ENCODE measurements at regions not wholly inside any gene's neighbourhood (a gene's known extent, or its start where the extent isn't known, plus 50 kb on each side); places are given as distances from the start of the nearest gene placed in this dataset.

DNA sequence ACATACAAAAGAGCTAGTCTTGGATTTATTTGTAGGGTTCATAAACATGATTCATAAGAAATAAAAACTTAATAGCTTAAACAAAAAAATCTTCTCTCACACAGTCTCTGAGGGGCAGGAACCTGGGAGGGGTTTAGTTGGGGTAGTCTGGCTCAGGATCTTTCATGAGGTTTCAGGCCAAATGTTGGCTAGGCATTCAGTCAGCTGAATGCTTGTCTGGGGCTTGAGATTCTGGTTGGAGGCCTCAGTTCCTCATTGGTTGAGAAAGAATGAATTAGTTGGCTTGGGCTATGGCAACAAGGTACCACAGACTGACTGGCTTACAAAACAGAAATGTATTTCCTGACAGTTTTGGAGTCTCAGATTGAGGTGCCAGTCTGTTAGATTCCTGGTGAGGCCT is 74.3 kb downstream of the ANKRD7 start:
- no peak for DNase-seq

DNA sequence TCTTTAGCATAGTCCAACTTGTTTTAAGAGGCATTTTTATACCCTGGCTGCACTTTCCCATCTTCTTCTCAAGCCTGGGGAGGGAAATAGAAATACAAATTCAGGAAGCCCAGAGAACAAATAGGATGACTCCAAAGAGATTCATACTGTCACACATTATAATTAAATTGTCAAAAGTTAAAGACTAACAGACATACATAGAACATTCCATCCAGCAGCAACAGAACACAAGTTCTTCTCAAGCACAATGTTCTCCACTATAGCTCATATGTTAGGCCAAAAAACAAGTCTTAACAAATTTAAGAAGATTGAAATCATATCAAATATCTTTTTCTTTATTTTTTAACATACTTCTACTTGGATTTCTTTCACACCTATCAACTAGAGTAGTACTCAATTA is 75.7 kb downstream of the ANKRD7 start:
- DNase-seq: no peak

DNA sequence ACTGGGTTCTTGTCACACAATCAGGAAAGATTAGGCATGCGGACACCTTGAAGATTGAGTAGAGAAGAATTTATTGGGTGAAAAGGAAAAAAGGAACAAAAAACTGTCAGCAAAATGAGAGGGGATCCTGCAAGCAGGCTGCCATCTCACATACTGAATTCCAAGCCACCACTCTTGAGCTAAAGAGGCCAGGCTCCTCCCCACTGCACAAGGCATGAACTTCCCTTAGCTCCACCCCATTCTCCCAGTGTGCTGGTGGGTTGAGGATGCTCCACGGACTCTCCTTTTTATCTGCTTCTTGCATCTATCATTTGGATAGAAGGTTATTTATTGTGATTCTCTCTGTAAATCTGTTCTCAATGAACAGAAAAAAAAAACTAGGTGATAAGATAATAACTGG is 79.6 kb downstream of the ANKRD7 start:
- DNase-seq: no peak

DNA sequence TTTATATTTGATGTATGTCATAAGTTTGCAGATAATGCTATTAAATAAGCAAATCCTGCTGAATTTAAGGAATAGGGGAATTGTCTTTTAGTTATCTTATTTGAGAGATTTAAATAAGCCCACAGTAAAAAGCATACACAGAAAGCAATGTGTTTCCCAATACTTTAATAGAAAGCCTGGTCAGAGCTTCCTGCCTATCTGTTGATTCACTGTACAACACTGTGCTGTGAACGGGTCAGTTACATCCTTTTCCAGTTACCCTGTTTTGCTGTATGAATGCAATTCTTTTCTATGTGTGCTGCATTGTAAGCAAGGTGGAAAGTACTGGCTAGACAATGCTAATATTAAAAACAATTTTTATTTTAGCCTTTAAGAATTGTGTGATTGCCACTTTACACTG is 81.2 kb downstream of the ANKRD7 start:
- DNase-seq: peak; percentile 10 to 20

DNA sequence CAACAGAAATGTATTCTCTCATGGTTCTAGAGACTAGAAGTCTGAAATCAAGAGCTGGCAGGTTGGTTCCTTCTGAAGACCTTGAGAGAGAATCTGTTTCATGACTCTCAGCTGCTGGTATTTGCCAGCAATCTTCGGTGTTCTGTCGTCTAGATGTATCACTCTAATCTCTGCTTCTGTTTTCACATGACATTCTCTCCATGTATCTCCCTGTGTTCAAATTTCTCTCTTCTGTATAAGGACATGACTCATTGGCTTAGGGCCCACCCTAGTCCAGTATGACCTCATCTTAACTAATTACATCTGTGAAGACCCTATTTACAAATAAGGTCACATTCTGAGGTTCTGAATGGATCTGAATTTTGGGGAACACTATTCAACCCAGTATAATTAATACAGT is 82.3 kb downstream of the ANKRD7 start:
- no peak for DNase-seq

DNA sequence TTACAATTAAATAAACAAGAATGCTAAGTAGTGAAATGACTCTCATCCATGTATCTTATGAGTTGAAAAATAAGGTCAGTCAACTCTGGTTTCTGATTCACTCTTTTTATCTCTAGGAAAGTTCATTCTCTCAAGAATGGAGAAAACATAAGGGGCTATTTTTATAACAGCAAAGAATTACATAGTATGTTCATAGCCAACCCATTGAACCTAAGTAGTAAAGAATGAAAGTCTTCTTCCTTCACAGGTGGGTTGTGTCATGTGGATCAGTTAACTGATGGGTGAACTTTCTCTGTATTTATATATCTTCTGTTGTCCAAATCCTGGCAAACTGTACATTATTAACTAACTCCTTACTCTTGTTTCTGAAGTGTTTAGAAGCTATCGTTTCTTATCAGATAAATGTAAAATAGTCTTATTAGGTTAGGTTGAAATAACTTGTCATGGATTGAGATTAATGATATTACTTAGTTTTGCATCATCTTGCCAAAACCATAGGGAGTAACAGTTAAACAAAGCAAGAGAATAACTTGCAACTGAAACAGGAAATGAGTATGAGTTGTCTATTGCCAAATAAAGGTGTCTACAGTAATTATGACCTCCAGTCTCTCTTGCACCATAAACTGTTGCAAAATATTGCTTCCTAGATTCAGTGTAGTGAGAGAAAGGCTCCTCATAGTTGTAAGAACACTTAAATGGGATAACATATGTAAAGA is 86.8 kb downstream of the ANKRD7 start:
- DNase-seq: peak; percentile 87 to 92

DNA sequence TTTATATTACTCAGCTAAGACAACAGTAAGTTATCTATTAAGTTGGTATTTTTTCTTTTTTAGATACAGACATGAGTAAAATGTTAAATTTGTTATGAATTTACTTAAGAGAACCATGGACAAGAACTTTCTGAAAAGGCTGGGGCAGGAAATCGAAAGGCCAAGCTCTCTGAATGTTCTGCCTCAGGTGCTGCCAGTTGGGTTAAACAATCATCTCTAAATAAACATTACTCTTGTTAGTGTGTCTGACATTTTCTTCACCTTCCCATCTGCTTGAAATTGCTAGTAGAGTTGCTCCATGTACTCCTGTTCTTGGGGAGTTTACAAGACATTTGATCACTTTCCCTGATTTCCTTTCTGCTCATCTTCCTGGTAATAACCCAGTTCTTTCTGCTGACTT is 87.5 kb downstream of the ANKRD7 start:
- no peak for DNase-seq

DNA sequence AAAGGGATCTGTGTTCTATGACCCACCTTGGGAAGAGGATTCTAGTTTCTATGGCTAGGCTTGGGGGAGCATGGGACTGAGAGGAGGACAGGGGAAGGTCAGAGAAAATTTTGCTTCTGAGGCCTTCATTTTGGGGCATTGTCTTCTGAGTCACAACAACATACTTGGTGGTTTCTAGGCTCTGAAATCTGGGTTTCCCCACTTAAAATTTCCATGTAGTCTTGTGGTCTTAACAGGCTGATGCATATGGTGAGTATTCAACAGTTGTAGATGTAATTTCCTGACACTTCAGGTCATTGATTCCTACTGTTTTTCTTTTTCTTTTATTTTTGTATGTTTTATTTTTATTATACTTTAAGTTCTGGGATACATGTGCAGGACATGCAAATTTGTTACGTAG is 88.5 kb downstream of the ANKRD7 start:
- DNase-seq: no peak

DNA sequence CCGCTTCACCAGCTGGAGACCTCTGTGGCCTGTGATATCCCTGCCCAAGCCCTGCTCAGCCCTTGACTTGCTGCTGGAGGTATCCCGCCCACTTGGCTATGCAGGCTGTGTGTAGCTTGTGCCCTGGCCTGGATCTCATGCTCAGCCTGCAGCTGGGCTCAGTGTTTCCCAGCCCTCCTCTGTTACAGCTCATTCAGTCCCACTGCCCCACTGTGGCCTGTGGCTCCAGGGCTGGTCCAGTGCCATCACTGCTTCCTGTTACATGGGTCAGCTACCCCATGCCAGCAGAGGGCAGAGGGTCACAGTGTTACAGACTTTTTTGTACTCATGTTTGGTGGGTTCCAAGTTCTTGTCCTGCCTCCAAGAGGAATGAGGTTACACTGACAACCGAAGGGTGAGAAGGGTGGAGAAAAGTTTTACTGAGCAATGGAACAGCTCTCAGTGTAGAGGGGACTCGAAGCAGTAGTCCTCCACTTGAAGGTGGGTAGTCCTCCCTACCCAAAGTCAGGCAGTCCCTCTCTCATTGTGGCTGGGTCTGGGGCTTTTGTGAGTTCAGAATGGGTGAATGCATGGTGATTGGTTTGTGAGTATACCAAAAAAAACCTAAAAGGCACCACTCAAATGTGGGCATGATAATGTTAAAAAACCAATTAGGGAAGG is 100.4 kb downstream of the ANKRD7 start:
- DNase-seq: no peak

DNA sequence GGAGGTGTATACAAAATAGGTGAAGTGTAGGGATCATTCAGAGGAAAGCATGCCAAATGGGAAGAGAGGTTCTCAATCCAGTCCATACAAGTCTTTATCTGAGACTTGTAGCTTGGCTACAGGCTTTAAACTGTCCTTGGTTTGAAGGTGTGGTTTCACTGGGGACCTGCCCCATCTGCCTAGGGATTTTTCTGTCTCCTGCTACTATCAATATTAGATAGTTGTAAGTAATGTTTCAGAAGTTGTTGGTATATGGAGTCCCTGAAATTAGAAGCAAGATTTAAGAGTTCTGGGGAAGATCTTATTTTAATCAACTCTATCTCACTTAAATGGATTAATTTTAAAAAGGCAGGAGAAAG is 100.9 kb downstream of the ANKRD7 start:
- DNase-seq: no peak

DNA sequence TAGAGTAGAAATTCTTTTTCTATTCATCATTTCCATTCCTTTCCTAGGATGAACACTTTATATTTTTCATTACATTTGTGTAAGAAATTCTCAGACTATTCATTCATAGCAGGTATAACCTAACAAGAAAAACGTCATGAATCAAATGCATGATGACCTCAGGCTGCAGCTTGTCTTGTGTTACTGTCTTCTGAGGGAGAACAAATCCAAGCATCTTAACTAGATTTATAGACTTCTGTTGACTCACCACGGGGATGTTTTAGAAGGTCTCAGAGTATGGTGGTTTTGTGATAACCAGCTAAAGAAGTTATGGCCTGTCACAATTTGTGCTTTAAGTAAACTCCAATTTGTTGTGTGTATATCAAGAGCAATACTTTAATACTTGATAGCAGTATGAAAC is 102.7 kb downstream of the ANKRD7 start:
- no peak for DNase-seq

DNA sequence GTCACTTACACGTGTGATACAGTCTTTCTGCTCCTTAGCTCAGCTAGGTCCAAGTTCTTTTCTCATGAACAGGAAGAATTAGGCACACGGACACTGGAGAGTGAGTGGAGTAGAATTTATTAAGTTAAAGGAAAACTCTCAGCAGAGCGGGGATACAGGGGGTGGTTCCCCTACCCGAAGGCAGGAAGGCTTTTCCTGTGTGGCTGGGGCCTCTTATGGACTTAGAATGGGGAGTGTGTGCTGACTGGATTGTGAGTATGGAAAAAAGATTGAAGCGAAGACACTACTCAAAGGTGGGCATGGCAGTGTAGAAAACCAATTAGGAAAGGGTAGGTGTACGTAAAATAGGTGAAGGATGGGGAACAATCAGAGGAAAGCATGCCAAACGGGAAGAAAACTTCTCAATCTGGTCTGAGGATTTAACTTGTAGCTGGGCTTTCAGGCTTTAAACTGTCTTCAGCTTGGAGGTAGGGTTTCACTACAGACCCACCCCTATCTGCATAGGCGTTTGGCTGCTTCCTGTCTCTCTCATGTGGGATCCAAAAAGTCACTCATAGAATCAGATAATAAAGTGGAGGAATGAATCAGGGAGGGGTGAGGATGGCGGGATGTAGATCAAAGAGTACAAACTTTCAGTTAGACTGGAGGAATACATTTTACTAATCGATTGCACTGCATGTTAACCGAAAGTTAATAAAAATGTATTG is 104.2 kb downstream of the ANKRD7 start:
- DNase-seq: no peak

DNA sequence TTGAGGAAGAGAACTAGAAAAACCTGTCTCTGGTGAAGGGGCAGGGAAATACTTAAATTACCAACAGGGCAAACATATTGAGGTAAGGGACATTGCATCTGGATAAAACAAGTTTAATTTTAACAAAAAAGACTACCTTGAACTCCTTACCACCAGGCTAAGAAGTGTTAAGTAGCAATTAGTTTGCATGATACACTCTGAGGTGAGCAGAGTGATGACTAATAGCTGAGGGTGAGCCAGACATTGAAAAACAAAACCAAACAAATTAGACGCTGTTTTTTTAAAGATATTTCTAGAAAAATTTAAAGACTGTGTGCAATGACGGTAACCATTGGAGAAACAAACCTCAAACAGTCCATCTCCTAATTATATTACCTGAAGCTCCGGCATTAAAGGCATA is 105.9 kb downstream of the ANKRD7 start:
- DNase-seq: no peak

DNA sequence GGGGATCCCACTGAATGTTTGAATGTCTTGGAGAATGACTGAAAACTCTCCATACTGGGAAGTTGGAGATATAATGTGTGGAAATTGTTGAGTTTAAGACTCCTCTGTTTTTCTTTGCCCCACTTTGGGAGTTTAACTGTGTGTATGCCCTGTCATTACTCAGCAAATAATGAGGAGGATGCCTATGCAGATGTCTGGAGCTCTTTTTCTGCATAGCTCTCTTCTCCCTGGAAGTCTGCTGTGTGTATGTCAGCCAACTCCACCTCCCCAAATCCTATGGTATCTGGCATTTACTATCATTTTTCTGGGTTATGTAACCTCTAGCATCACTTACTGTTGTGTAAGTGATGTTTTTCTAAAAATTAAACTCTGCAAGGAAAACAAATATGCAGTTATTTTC is 122.2 kb downstream of the ANKRD7 start:
- no peak for DNase-seq

DNA sequence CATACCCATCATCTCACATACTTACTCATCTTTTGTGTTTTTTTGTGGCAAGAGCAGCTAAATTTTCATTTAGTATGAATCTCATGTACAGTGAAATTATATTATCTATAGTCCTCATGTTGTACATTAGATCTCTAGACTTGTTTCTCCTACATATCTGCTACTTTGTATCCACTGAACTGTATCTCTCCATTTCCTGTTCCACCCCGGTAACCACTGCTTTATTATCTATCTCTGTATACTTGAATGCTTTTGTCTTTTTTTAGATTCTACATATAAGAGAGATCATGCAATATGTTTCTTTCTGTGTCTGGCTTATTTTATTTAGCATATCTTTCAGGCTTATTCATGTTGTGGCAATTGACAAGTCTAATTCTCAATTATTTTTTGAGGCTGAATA is 125.1 kb downstream of the ANKRD7 start:
- DNase-seq: no peak

DNA sequence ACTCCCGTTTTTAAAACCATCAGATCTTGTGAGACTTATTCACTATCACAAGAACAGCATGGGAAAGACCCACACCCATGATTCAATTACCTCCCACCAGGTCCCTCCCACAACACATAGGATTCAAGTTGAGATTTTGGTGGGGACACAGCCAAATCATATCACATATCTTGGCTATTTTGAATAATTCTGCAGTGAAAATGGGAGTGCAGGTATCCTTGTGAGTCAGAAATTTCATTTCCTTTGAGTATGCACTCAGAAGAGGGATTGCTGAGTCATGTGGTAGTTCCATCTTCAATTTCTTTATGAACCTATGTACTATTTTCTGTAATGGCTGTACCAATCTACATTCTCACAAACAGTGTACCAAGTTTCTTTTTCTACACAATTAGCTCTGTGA is 125.8 kb downstream of the ANKRD7 start:
- DNase-seq: no peak

DNA sequence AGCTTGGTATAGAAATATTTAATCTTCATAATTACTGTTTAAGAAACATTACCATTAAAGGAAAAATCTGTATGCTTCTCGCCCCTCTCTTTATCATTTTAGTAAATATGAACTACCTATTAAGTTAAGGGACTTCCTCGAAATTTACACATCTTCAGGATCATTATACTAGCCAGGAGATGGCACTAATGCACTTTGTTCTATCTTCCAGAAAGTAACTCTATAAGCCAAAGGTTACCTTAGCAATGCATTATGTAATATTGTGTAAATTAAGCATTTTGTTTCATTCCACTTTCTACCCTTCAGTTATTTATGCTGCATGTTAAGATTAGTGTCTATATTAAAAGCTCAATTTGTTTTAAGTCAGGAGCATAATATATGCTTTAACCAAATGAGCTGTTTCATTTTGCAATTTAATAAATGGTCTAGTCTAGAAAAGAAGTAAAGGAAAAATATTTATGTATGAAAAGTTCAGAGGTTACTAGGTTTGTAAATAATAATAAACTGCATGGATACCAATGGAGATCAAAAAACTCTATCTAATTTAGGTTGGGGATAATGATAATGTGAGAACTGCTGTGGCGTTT is 128.5 kb downstream of the ANKRD7 start:
- peak; percentile 75 to 87 for DNase-seq

DNA sequence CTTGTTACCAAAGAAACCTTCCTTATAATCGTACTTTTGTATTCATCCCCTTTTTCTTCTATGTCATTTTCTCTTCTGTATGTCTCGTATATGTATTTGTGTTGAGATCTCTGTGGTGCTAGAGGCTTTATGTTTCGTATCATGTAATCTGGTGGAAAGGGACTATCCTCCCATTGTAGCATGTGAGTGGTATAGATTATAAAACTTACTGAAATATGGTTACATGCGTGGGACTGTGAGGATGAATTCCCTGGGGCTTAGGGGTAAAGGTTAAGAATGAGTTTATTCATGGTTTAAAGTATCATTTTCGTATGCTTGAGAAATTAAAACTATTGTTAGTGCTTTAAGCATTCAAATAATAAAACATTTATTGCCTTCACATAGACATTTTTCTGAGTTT is 141.9 kb downstream of the ANKRD7 start:
- DNase-seq: no peak

DNA sequence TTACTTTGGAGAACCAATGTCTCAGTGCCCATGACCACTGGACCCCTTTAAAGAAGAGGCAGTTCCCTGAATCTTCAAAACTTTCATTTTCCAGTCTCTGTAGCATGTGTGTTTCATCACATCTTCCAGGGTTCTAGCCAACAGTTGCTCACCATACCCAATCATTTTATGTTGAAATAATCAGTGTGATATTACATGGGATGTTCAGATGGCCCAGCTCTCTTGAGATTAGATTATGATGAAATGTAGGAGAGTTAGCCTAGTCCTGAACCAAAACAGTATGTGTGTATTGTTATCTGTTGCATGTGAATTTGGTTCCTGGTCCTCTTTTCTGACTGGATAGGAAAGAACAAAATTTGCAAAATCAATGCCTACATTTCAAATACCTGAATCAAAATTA is 144.5 kb downstream of the ANKRD7 start:
- DNase-seq: no peak

DNA sequence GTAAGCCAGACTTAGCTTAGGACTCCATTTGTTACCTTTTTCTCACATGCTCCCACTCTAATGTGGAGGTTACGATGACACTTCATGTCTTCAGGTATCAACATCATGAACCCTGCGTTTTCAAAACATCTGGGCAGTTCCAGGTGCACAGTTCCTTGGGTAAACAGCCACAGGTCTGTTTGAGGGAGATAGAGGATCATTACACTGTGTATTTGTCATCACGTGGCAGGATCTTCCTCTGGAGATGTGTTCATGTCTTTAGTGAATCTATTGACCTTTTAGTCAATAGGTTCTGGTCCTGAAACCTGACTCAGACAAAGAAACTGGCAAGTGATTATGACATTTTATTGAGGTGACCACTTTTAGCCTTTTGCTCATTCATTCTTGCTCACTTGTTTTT is 145.5 kb downstream of the ANKRD7 start:
- DNase-seq: no peak

DNA sequence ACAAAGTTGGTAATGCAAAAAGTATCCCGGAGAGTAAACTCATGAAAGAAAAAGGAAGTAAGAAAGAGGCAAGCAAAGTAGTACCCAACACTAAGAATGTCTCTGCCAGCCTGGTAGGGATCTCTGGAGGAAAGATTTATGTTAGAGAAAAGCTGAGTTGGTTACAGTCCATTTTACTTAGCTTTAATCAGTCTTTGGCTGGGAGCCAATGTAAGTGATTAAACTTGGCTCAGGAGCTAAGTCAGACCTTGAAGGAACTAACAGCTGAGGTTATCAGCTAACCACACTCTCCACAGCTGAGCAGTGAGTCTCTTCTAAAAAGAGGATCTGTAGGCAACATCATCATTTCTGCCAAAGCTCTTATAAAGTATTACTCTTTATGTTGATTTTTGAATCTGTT is 148.0 kb downstream of the ANKRD7 start:
- peak; percentile 78 to 85 for DNase-seq

DNA sequence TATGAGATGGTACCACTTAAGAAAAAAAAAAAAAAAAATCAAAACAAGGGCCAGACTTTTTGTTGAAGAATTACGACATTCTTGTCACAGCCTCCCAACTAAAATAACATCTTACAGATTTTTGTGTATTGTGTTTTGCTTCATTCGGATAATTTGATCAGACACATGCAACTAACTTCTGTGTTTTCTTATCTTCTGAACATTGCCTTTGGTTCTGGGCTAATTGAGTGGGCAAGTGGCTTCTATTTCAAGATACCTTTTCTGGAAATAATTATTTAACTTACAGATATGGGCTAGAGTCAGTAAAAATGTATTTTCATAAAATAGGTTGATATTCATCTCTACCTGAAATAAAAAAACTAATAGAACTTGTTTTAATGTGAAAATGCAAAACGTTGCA is 165.1 kb downstream of the ANKRD7 start:
- DNase-seq: no peak

DNA sequence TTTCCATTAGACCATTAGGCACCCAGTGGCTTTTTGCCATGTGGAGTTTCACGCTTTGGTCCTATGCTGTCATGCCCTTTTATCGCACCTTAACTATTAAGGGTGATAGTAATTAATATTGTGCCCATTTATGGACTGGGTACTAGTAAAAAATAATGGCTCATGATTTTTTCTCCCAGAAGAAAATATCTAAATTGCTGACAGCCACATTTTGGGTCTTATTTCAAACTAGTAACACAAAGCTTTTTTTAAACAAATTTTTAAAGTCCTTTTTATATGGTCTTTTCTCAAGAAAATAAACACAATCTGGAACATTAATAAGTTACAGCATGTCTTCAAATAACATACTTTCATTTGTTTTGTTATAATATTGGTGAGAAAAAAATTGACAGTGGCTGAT is 179.7 kb downstream of the ANKRD7 start:
- DNase-seq: no peak

DNA sequence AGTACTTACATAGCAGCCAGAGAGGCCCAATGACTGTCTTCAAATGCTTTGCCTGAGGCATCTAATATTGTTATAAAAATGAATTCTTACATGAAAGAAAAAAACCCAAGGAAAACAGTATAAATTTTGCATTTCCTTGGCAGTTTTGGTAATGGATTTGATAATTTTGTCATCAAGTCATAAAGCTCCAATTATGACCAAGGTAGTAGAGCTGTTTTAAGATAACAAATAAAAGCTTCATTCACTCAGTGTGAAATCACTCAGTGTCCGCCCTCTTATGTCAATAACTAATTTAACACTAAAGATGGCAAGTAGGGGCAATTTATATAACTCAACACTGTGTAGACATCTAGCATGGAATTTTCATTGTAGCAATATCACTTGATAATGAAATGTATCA is 193.9 kb downstream of the ANKRD7 start:
- no peak for DNase-seq
